Femur (tissue), 1 donor: ENCODE measurements at regions not wholly inside any gene's neighbourhood (a gene's known extent, or its start where the extent isn't known, plus 50 kb on each side); places are given as distances from the start of the nearest gene placed in this dataset.
A peak's percentile ranks its signal among the peaks of the same experiment; 100 is the strongest.

Experiments
- DNase-seq: peaks from one replicate; pipeline ENCODE4 v3.0.0-alpha.2; 2017

DNA sequence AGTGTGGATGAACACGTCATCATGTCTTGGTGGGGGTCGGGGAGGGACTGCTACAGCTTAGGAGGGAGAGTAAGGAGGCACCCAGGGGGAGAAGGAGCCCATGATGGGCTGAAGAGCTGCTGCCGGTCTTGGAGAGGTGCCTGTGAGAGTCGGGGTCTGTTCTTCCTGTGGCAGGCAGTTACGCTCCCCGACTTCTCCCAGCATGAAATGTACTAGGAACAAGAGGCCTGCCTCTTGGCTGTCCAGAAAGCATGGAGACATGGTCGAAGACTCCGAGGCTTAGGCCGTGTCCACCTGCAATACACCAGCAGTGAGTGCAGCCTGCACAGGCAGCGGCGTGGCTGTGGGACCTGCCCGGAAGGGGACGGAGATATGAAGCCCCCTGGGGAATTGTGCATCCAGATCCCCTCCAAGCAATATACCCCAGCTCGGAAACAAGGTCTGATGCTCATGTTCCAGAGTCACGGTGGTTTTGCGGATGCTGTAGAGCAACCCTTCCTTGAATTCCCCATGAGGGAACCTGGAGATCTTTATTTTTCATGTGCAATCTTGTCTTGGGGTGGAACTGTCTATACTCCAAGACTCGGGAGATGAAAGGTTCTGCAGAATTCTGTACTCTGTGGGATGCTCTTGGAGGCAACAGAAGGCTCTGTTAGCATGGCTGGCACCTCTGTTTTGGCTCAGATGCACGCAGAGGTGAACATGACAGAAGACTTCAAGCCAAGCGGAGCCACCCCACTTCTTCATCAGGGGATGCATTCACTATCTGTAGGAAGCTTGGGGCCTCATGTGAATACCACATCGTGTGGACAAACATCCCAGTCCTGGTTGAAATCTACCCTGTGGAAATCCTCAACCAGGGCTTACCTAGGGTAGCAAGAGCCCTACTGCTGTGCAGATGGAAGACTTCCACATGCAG lies 374.9 kb upstream of the IRX4 start:
- DNase-seq, result no peak

DNA sequence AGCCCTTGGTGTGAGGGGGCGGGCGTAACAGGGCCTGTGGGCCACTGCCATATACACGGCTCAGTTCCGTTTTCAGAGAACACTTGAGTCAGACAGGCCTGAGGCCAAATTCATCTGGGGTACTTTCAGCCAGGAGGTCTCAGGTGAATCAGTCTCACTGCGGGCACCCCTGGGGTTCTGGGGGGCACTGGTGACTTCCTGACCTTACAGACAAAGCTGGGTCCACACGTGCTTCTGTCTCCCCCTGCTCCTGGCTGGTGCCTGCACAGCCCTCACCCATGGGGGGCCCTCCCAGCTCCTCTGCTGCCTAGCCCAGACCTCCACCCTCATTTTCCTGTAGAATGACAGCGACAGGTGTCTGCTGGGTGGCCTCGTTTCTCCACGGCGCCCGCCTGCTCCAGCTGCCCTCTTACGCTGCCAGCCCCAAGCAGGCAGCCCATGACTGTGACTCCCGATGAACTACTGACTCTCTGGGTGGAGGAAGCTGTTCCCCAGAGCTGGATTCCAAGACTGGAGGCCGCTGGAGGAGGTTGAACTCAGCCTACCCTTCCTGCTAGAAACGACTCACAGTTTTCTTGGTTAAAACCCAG lies 374.1 kb upstream of the IRX4 start:
- DNase-seq, result peak; percentile 56

DNA sequence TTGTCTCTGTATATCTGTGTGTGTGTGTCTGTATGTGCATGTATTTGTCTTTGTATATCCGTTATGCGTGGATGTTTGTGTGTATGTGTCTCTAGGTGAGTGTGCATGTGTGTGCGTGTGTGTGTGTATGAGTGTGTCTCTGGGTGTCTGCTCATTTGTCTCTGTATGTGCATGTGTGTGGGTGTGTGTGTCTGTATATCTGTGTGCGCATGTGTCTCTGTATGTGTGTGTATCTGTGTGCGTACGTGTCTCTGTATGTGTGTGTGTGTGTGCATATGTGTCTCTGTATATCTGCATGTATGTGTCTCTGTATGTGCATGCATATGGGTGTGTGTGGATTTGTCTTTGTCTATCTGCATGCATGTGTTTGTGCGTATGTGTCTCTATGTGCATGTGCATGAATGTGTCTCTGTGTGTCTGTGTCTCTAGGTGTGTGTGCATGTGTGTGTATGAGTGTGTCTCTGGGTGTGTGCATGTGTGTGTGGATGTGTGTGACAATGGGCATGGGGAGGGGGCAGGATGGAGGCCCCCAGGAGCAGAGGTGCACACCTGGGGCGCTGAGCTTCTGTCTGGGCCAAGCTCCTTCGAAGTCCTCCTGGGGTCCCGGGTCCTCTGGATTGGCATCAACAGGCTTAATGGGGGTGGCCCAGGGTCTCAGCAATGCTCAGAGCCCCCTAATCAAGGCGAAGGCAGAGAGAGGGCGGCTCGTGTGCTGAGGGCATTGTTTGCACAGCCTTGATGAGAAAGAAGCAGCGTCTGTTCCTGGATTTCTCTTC lies 373.4 kb upstream of the IRX4 start:
- no peak for DNase-seq

DNA sequence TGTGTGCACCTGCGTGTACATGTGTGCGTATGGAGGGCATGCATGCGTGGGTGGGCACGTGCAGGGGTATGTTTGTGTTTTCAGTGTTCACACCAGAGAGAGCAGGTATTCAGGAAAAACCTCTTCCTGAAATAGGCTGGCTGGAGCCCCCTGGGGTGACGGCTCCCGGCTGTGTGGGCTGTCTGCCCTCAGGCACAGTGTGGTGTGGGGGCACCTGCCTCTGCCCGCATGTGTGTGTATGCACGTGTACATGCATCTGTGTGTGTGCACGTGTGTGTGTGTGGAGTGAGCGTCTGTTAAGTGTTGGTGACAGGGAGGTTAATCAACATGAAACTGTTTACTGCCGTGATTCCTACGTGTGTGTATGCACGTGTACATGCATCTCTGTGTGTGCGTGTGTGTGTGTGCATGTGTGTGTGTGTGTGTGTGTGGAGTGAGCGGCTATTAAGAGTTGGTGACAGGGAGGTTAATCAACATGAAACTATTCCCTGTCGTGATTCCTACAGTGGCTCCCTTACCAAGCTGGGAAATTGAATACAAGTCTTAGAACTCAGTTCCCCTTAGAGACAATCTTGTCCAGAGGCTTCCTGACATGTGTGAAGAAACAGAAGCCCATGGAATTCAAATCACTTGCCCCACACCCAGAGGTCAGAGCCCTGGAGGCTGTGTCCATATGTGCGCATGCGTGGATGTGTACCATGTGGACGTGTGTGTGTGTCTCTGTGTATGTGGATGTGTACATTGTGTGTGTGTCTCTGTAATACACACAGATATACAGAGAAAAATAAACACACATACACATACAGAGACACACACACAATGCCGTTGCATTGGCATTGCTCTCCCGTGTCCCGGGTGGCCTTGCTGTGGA lies 372.4 kb upstream of the IRX4 start:
- no peak for DNase-seq

DNA sequence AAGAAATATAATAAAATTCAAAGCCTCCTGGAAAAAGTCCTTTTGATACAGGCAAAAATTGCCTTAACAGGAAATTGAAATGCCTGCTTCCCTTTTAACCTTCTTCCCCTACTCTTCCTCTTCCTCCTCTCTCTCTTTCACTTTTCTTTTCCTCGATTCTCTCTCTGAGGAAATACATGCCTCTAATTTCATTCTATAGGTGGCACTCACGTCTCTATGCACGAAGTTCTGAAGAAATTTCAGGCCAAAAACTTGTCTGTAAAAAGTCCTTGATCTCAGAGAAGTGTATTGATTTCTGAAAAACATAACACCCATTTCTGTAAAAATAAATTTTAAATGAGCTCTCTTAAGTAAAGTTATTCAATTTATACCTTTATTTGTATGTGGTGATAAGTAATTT lies 371.7 kb upstream of the IRX4 start:
- DNase-seq, result no peak

GRCh38 chr5:2253040-2253975 lies 370.6 kb upstream of the IRX4 start:
- DNase-seq, result no peak

DNA sequence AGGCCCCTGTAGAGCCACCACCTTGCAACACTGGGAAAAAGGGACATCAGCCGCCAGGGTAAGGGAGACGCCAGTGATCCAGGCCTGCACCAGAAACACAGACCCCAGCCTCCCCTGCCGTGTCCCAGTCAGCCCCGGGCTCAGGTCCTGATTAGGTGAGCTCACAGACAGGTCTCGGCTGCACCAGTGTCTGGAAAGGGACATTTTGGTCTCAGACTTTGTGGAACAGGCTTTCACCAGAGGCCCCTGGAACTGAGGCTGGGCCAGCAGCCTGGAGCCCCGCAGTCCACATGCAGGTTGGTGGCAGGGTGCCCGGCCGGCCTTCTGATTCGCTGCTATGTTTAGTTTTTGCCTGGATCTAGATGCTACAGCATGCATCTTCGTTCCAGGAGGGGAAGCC lies 369.0 kb upstream of the IRX4 start:
- no peak for DNase-seq

DNA sequence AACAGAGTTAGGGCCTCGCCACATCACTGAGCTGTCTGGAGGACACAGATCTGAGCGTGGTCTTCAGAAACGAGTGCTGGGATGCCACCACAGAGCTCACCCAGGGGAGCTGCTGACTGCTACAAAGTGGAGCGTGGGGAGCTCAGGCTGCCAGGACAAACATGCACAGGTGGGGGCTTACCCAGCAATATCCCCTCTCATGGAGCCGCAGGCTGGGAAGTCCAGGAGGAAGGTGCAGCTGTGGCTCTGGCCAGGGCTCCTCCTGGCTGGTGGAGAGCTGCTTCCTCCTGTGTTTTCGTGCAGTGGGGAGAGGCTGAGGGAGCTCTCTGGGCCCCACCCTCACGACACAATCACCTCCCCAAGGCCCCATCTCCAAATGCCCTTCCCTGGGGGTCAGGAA lies 368.6 kb upstream of the IRX4 start:
- no peak for DNase-seq

- no peak for DNase-seq
Measured at GRCh38 chr5:2250365-2250950, 367.7 kb upstream of the IRX4 start.

DNA sequence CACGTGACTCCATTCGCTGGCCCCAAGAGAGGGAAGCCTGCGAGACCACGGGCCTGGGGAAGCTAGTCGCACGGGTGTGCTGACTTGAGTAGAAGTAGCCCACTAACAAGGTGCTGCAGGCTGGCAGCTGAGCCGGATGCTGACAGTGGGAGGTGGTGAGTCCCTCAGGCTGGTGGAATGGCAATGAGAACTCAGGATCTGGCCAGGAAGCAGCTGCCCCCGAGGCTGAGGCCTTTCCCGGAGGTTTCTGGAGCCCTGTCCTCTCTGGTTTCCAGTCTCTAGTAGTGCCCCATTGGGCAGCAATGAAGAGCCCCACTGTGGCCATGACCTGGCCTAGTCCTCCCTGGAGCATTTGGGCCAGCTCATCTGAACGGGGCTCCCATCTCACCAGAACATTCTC lies 366.7 kb upstream of the IRX4 start:
- no peak for DNase-seq

DNA sequence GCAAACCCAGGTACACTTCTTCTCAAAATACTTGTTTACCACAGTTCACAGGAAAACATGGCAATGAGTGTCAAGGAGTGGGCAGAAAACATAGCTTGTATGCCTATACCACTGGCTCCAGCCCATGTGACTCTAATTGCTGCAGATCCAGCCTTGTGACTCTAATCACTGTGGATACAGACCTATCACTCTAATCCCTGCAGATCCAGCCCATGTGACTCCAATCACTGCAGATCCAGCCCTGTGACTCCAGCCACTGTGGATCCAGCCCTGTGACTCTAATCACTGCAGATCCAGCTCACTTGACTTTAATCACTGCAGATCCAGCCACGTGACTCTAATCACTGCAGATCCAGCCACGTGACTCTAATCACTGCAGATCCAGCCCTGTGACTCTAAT lies 366.3 kb upstream of the IRX4 start:
- DNase-seq, result no peak

DNA sequence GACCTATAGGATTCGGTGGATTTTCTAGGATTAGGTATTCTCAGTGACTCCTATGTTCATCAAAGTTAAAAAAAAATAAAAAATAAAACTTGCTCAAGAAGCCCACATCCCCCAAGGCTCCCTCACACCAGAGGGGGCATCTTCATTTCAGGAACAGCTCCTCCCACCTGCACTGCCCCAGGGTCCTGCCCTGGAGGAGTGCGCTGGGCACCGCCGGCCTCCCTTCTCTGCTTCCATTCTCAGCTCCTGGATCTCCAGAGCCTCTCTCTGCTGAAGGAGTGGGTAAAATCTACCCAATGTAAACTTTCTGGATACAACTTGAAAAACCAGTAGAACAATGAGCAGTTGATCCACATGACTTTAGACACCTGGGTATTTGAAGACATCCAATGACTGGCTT lies 359.8 kb upstream of the IRX4 start:
- no peak for DNase-seq

DNA sequence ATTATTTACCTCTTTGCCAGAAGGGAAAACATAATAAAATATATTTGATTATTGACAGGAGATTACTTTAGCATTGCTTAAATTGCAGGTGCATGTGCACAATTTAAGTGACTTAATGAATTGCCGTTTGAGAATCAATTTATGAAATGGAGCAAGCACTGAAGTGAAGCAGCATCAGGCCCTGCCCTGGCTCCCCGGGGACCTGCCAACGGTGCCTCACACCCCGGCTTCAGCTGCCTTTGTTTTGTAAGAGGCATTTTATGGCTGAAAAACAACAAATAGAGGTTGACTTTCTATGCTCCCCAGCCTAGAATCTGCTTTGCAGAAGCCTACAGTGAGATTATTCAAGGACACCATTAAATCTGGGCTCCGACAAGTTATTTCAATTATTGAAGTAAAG lies 359.1 kb upstream of the IRX4 start:
- no peak for DNase-seq

DNA sequence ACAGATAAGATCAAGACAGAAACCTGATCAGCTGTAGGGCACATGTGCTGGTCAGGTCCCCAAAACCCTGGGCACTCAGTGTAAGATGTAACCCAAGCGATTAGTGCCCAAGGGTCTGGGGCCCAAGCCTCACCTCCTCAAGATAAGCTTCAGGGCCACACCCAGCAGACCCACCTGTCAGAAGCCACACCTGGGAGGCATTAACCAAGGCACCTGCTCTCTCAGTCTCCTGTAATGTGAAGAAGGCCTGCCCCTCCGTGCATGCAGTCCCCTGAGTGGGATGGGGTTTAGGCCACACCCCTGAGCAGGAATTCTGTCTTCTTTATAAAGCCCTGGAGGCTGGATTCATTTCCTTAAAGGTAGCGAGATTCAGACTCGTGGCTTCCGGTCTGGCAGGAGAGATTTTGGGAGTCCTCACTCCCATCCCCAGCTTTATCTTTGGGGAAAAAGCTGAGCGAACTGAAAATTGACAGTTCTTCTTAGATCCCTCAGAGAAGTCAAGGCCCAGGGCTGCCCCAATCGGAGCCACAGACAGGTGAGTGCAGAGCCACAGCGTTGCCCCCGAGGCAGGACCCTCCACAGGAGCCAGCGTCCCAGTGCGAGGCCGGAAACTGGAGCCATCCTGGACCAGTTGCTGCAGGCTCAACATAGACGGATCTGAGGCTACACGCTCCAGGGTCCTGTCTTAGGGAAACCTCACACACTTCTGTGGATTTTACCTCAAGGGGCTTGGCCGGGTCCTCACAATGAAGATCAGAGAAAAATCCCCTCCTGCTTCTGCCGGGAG lies 357.6 kb upstream of the IRX4 start:
- no peak for DNase-seq

- DNase-seq, result no peak
Measured at GRCh38 chr5:2239201-2239910, 356.6 kb upstream of the IRX4 start.

- no peak for DNase-seq
Measured at GRCh38 chr5:2238732-2239131, 356.0 kb upstream of the IRX4 start.

DNA sequence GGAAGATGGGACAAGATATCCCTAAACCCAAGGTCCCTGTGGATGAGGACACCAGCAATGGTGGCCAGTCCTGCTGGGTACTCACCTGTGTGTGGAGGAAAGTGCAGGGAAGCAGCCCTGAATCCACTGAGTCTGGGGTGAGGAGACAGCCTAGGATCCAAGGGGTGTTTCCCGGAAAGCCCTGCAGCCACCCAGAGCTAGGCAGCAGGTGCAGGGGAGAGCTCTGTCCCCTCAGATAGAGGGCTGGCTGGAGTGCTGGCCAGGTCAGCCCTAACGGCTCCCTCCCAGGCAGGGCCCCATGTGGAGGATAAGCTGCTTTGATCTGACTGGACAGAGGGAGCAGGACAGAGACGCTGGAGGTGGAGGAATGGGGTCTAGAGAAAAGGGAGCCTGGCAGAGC lies 344.7 kb upstream of the IRX4 start:
- no peak for DNase-seq

DNA sequence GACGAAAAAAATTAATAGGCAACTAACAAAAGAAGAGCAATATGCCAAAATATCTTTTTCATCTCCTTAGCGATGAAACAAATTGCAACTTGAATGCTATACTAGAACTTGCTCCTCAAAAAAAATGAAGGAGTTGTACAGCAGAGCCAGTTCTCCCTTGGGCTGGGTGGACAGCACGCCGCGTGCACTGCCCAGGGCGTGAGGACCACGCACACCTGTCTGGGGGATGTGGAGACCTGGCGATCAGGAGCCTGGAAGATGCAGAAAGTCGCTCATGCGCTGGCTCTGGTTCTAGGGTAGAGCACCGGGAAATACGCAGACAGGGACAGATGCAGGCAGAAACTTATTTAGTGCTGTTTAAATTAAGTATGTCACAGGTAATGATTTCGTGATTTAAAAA lies 342.0 kb upstream of the IRX4 start:
- no peak for DNase-seq

- DNase-seq, result no peak
Measured at GRCh38 chr5:2223303-2223702, 340.6 kb upstream of the IRX4 start.
